Activated CD4-positive, alpha-beta memory T cell treated with anti-CD3 and anti-CD28 coated beads, Interleukin-2, amount 10 ng/mL, durations not matched to agents 7 days and 5 days (primary cell): ENCODE measurements at regions not wholly inside any gene's neighbourhood (a gene's known extent, or its start where the extent isn't known, plus 50 kb on each side); places are given as distances from the start of the nearest gene placed in this dataset.

ENCODE experiments used
- CTCF ChIA-PET: fragments of 350-600 bp; sonication (Branson Sonifier 250); formaldehyde crosslinking; loops from one replicate; lab custom pipeline; 2021; ENCODE audit warnings: antibody characterized with exemption, inconsistent platforms; lab: Charles Lee
- POLR2A ChIA-PET: fragments of 350-600 bp; sonication (Branson Sonifier 250); formaldehyde crosslinking; loops from one replicate; lab custom pipeline; 2021; ENCODE audit warnings: antibody characterized with exemption; lab: Charles Lee
- DNase-seq: peaks from one replicate; pipeline ENCODE4 v3.0.0-alpha.2; 2020
- H3K27ac Mint-ChIP-seq: one replicate; pipeline ENCODE4 v1.8.0; 2021; ENCODE audit warnings: mild to moderate bottlenecking, mixed read lengths
- H3K27me3 Mint-ChIP-seq: one replicate; pipeline ENCODE4 v1.8.0; 2021; ENCODE audit warnings: mixed read lengths
- H3K36me3 Mint-ChIP-seq: one replicate; pipeline ENCODE4 v1.8.0; 2021; ENCODE audit warnings: low read depth, mixed read lengths
- H3K4me1 Mint-ChIP-seq: one replicate; pipeline ENCODE4 v1.8.0; 2021; ENCODE audit warnings: mixed read lengths
- H3K4me3 Mint-ChIP-seq: one replicate; pipeline ENCODE4 v1.8.0; 2021; ENCODE audit warnings: mild to moderate bottlenecking, mixed read lengths
- H3K9me3 Mint-ChIP-seq: one replicate; pipeline ENCODE4 v1.8.0; 2021; ENCODE audit warnings: mixed read lengths

DNA sequence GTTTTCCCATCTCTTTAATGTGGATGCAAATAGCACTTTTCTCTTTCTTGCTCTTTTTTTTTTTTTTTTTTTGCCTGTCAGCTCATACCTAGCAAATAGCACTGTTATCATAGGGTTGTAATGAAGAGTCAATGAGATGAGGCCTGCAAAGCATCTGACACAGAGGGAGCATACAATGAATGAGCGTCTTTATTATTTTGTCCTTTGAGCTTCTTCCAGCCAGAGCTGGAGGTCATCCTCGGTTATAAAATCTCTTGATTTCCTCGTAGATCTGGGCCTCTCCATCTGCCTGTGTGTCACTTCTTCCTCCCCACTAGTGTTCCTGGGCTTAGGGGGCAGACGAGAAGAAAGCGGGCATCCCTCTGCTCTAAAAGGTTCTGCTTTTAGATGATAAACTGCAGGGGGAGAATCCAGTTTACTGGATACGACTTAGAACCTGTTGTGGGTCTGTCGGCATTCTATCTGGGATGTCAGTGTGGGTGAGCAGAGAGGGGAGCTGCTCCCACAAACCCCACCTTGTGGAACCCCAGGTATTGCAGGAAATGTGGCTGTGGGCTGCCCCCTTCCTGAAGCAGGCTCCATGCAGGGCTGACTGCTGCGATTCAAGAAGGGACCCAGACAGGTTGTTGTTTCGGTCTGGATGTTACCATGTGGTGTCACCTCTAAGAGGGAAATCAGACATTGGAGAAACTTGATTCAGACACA lies 135.8 kb upstream of the GPR26 start:
- Mint-ChIP-seq H3K36me3 (no peaks in the 10 kb centered on the region), H3K4me3 (no peak overlapping the region), H3K9me3 (no peaks in the 10 kb centered on the region), H3K27me3 (peaks cover 11% of the 10 kb centered on the region), H3K27ac (no peak overlapping the region), H3K4me1 (no peaks in the 10 kb centered on the region)
- no peak for DNase-seq
- POLR2A ChIA-PET, result no interaction called here
- CTCF ChIA-PET, result no interaction called here

GRCh38 chr10:123535386-123535785 lies 130.8 kb upstream of the GPR26 start:
- Mint-ChIP-seq H3K9me3 (no peaks in the 10 kb centered on the region), H3K4me3 (no peak overlapping the region), H3K36me3 (no peaks in the 10 kb centered on the region), H3K4me1 (no peaks in the 10 kb centered on the region), H3K27ac (no peak overlapping the region), H3K27me3 (peaks cover 14% of the 10 kb centered on the region)
- ChIA-PET POLR2A (no interaction called here), CTCF (no interaction called here)
- DNase-seq, result no peak

DNA sequence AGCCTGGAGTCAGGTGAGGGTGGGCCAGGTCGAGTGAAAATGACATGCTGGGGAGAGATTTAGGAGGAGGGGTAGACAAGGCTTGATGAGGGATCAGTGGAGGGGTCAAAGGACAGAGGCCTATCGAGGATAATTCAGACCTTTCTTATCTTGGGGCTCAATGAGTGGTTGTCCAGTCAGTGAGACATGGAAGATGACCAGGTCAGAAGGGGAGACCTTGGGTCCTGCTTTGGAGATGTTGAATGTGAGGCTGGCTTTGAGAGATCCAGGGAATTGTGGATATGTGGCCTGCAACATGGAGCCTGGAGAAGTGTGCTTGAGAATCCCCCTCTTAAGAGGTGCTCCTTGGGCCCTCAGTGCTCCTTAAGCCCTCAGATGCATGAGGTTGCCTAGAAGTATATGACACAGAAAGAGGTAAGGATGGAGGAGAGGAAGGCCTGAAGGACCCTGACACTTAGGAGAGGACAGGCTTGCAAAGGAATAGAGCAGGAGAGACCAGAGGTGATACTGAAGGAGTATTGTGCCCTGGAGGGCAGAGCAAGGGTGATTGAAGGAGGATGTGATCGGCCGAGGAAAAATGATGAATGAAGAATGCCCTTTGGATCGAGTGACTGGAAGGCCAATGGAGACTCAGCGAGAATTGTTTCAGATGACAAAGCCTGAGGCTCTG lies 129.8 kb upstream of the GPR26 start:
- ChIA-PET POLR2A (no interaction called here), CTCF (no interaction called here)
- Mint-ChIP-seq H3K27me3 (peaks cover 17% of the 10 kb centered on the region), H3K27ac (no peak overlapping the region), H3K36me3 (no peaks in the 10 kb centered on the region), H3K4me3 (no peak overlapping the region), H3K9me3 (no peaks in the 10 kb centered on the region), H3K4me1 (no peaks in the 10 kb centered on the region)
- no peak for DNase-seq

- Mint-ChIP-seq H3K9me3 (no peaks in the 10 kb centered on the region), H3K4me3 (no peak overlapping the region), H3K27ac (no peak overlapping the region), H3K36me3 (no peaks in the 10 kb centered on the region), H3K27me3 (peaks cover 21% of the 10 kb centered on the region), H3K4me1 (no peaks in the 10 kb centered on the region)
- ChIA-PET CTCF (no interaction called here), POLR2A (no interaction called here)
- no peak for DNase-seq
These were observed 128.8 kb upstream of the GPR26 start for GRCh38 chr10:123537188-123537961.

DNA sequence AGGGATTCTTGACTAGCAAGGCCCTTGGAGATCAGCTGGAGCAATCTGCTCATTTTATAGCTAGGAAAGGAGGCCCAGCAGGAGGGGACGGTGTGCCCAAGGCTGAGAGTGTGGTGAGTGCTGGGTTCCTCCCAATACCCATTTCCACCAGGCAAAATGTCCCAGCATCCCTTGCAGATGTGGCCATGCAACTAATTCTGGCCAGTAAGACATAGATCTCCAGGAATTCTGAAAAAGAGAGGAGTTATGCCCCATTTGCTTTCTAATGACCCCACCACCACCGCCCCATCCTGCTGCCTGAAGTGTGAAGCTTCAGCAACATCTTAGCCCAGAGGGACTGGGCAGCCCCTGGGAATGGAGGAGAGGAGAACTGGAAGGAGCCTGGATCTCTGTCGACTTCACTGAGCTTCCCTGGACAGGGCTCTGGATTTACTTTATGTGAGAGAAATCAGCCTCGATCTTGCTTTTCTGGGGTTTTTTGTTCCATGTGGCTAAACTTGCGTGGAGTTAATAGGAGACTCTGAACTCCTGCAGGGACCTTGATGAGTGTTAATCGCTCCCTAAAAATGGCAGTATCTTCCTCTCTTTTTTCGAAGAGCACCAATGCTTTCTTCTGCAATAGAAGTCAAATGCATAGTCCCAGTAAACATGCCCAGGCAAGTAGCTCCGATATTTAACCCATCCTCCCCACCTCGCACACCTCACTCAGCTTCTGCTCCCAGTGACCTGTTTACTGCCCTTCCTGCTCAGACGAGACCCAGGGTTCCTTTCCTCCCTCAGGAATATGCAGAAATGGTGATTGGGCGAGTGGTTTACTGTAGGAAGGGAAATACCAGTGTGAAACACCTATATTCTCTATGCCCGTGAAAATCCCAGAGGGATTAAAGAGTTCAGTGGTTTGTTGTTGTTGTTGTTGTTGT lies 127.5 kb upstream of the GPR26 start:
- ChIA-PET POLR2A (no interaction called here), CTCF (no interaction called here)
- H3K9me3 Mint-ChIP-seq, result no peaks in the 10 kb centered on the region
- H3K4me1 Mint-ChIP-seq, result no peaks in the 10 kb centered on the region
- no peaks in the 10 kb centered on the region for H3K36me3 Mint-ChIP-seq
- DNase-seq, result no peak
- no peak overlapping the region for H3K27ac Mint-ChIP-seq
- H3K27me3 Mint-ChIP-seq, result peaks cover 13% of the 10 kb centered on the region
- no peak overlapping the region for H3K4me3 Mint-ChIP-seq

- ChIA-PET POLR2A (interaction anchor here (0.7 kb wide), 1 partner anchor 227 kb away, joined by 3 read pairs; no protein-coding TSS in a partner anchor), CTCF (interaction anchor here (0.7 kb wide), 1 partner anchor 898 kb away, joined by 3 read pairs; no protein-coding TSS in a partner anchor)
- Mint-ChIP-seq H3K27me3 (peaks cover 21% of the 10 kb centered on the region), H3K4me1 (no peaks in the 10 kb centered on the region), H3K36me3 (no peaks in the 10 kb centered on the region), H3K9me3 (peaks cover 2% of the 10 kb centered on the region), H3K4me3 (no peak overlapping the region), H3K27ac (no peak overlapping the region)
- no peak for DNase-seq
These were observed 121.2 kb upstream of the GPR26 start for GRCh38 chr10:123544986-123545385.

DNA sequence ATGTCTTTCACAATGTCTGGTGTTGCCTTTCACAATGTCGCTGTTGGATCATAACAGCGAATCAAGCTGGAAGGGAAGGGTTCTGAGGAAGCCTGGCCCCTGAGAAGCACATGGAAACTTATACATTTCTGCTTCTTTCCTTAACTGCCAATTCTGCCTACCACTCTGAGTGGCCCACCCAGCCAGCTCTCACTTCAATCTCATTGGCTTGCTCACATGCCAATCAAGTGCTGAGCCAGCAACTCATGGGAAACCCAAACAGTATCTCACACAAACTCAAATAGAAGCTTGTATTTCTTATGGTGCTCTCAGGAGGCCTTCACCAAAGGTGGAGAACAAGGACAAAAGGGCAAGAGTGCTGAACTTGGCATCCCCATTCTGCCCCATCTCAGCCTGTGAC lies 117.4 kb upstream of the GPR26 start:
- CTCF ChIA-PET, result interaction anchor here (1.0 to 1.5 kb wide), 2 partner anchors 24 to 505 kb away, joined by 3 to 6 read pairs; no protein-coding TSS in a partner anchor
- Mint-ChIP-seq H3K27me3 (peaks cover 9% of the 10 kb centered on the region), H3K9me3 (peaks cover 2% of the 10 kb centered on the region), H3K4me3 (no peak overlapping the region), H3K27ac (no peak overlapping the region), H3K4me1 (no peaks in the 10 kb centered on the region), H3K36me3 (no peaks in the 10 kb centered on the region)
- POLR2A ChIA-PET, result no interaction called here
- DNase-seq, result no peak

GRCh38 chr10:123549761-123550454 lies 116.2 kb upstream of the GPR26 start:
- DNase-seq, result no peak
- H3K27me3 Mint-ChIP-seq, result peaks cover 7% of the 10 kb centered on the region
- no peak overlapping the region for H3K4me3 Mint-ChIP-seq
- H3K27ac Mint-ChIP-seq, result no peak overlapping the region
- peaks cover 2% of the 10 kb centered on the region for H3K9me3 Mint-ChIP-seq
- no peaks in the 10 kb centered on the region for H3K36me3 Mint-ChIP-seq
- no peaks in the 10 kb centered on the region for H3K4me1 Mint-ChIP-seq
- ChIA-PET POLR2A (no interaction called here), CTCF (no interaction called here)

GRCh38 chr10:123550675-123551096 lies 115.5 kb upstream of the GPR26 start:
- ChIA-PET CTCF (no interaction called here), POLR2A (no interaction called here)
- peaks cover 1% of the 10 kb centered on the region for H3K9me3 Mint-ChIP-seq
- no peak overlapping the region for H3K4me3 Mint-ChIP-seq
- H3K27ac Mint-ChIP-seq, result no peak overlapping the region
- DNase-seq, result no peak
- H3K36me3 Mint-ChIP-seq, result no peaks in the 10 kb centered on the region
- no peaks in the 10 kb centered on the region for H3K4me1 Mint-ChIP-seq
- peaks cover 3% of the 10 kb centered on the region for H3K27me3 Mint-ChIP-seq

DNA sequence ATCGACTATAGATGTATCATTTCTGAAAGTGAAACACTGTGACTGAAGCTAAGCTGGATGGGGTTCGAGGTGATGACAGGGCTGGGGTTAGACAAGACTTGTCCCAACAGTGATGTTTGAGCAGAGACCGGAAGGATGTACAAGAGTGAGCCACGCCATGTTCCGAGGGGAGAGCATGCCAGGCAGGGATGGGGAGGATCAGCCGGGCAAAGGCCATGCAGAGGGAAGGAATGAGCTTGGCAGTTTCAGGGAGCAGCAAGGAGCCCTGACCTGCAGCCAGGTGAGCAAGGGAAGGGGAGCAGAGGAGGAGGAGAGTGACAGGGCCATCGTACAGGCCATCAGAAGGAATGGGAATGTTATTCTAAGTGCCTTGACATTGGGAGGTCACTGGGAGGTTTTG lies 114.9 kb upstream of the GPR26 start:
- no peaks in the 10 kb centered on the region for H3K9me3 Mint-ChIP-seq
- H3K4me1 Mint-ChIP-seq, result no peaks in the 10 kb centered on the region
- no peak overlapping the region for H3K27ac Mint-ChIP-seq
- peaks cover 1% of the 10 kb centered on the region for H3K27me3 Mint-ChIP-seq
- no peak overlapping the region for H3K4me3 Mint-ChIP-seq
- H3K36me3 Mint-ChIP-seq, result no peaks in the 10 kb centered on the region
- ChIA-PET CTCF (interaction anchor here (0.7 kb wide), 1 partner anchor 1257 kb away, joined by 3 read pairs; no protein-coding TSS in a partner anchor), POLR2A (no interaction called here)
- no peak for DNase-seq

DNA sequence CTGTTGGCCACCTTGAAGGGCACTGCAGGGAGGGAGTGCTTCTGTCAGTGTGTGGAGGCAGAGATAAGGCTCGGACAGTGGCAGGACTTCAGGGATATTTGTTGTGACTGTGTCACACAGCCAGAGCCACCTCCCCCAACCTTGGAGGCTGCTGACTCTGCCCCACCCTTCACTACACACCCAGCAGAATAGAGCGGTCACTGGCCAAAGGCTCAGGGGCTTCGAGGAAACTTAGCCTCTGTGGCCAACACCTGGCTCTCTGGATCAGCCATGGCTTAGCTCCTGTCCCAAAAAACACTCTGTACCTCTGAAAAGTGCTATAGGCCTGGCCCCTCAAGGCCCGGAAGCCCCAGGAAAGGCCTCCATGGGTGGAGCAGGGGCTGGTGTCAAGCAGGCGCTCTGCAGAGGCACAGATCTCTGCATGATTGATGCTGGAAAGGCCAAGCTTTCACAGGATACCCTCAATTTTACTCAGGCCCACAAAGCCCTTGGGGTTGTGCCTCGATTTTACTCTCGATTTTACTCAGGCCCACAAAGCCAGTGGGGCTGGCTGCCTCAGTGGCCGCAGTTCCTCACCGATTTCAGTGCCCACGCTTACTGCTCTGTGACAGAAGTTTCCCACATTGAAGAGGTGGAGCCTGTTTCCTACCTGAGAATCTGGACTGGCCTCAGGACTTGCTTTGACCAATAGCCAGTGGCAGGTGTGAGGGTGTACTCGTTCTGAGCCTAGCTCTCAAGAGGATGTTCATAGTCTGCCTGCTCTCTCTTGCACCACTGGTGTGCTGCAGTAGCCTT lies 113.2 kb upstream of the GPR26 start:
- no peak overlapping the region for H3K4me3 Mint-ChIP-seq
- no peak for DNase-seq
- H3K27me3 Mint-ChIP-seq, result no peaks in the 10 kb centered on the region
- no peak overlapping the region for H3K27ac Mint-ChIP-seq
- H3K36me3 Mint-ChIP-seq, result no peaks in the 10 kb centered on the region
- ChIA-PET POLR2A (no interaction called here), CTCF (no interaction called here)
- no peaks in the 10 kb centered on the region for H3K9me3 Mint-ChIP-seq
- no peaks in the 10 kb centered on the region for H3K4me1 Mint-ChIP-seq
